ENCODE measurements at regions not wholly inside any gene's neighbourhood (a gene's known extent, or its start where the extent isn't known, plus 50 kb on each side); places are given as distances from the start of the nearest gene placed in this dataset.
A peak's percentile ranks its signal among the peaks of the same experiment; 100 is the strongest.

GRCh38 chr1:198472997-198473396, 67.5 kb downstream of the ATP6V1G3 start:
- H3K27ac Mint-ChIP-seq (ENCODE audit: unreplicated experiment), result no peak overlapping the region
- H3K36me3 Mint-ChIP-seq (ENCODE audit: unreplicated experiment), result no peaks in the 10 kb centered on the region
- DNase-seq, result no peak
- H3K4me1 Mint-ChIP-seq (ENCODE audit: low read depth, unreplicated experiment), result no peaks in the 10 kb centered on the region
- H3K4me3 Mint-ChIP-seq (ENCODE audit: unreplicated experiment), result no peak overlapping the region
- TF ChIP-seq CTCF (IDR thresholded peaks at IDR 0.05; ENCODE audit: partially characterized antibody, unreplicated experiment), result no peak
- no peaks in the 10 kb centered on the region for H3K27me3 Mint-ChIP-seq (ENCODE audit: unreplicated experiment)
- H3K9me3 Mint-ChIP-seq (ENCODE audit: unreplicated experiment), result no peaks in the 10 kb centered on the region

- H3K9me3 Mint-ChIP-seq (ENCODE audit: unreplicated experiment), result no peaks in the 10 kb centered on the region
- DNase-seq, result no peak
- H3K27me3 Mint-ChIP-seq (ENCODE audit: unreplicated experiment), result no peaks in the 10 kb centered on the region
- no peaks in the 10 kb centered on the region for H3K4me1 Mint-ChIP-seq (ENCODE audit: low read depth, unreplicated experiment)
- no peak for TF ChIP-seq CTCF (IDR thresholded peaks at IDR 0.05; ENCODE audit: partially characterized antibody, unreplicated experiment)
- H3K36me3 Mint-ChIP-seq (ENCODE audit: unreplicated experiment), result no peaks in the 10 kb centered on the region
- H3K4me3 Mint-ChIP-seq (ENCODE audit: unreplicated experiment), result no peak overlapping the region
- H3K27ac Mint-ChIP-seq (ENCODE audit: unreplicated experiment), result no peak overlapping the region
These were observed 68.4 kb downstream of the ATP6V1G3 start for GRCh38 chr1:198472119-198472518.

- no peaks in the 10 kb centered on the region for H3K36me3 Mint-ChIP-seq (ENCODE audit: unreplicated experiment)
- H3K9me3 Mint-ChIP-seq (ENCODE audit: unreplicated experiment), result no peaks in the 10 kb centered on the region
- DNase-seq, result no peak
- TF ChIP-seq CTCF (IDR thresholded peaks at IDR 0.05; ENCODE audit: partially characterized antibody, unreplicated experiment), result no peak
- no peak overlapping the region for H3K4me3 Mint-ChIP-seq (ENCODE audit: unreplicated experiment)
- peaks cover 2% of the 10 kb centered on the region for H3K4me1 Mint-ChIP-seq (ENCODE audit: low read depth, unreplicated experiment)
- no peaks in the 10 kb centered on the region for H3K27me3 Mint-ChIP-seq (ENCODE audit: unreplicated experiment)
- no peak overlapping the region for H3K27ac Mint-ChIP-seq (ENCODE audit: unreplicated experiment)
These were observed 72.6 kb downstream of the ATP6V1G3 start for GRCh38 chr1:198467907-198468306.

GRCh38 chr1:198467342-198467741, 73.1 kb downstream of the ATP6V1G3 start:
- TF ChIP-seq CTCF (IDR thresholded peaks at IDR 0.05; ENCODE audit: partially characterized antibody, unreplicated experiment), result no peak

GRCh38 chr1:198465201-198466144, 75.0 kb downstream of the ATP6V1G3 start:
- no peak for DNase-seq
- H3K9me3 Mint-ChIP-seq (ENCODE audit: unreplicated experiment), result no peaks in the 10 kb centered on the region
- H3K4me1 Mint-ChIP-seq (ENCODE audit: low read depth, unreplicated experiment), result peaks cover 2% of the 10 kb centered on the region
- no peak overlapping the region for H3K27ac Mint-ChIP-seq (ENCODE audit: unreplicated experiment)
- no peaks in the 10 kb centered on the region for H3K36me3 Mint-ChIP-seq (ENCODE audit: unreplicated experiment)
- H3K27me3 Mint-ChIP-seq (ENCODE audit: unreplicated experiment), result no peaks in the 10 kb centered on the region
- TF ChIP-seq CTCF (IDR thresholded peaks at IDR 0.05; ENCODE audit: partially characterized antibody, unreplicated experiment), result peak; percentile 72
- no peak overlapping the region for H3K4me3 Mint-ChIP-seq (ENCODE audit: unreplicated experiment)

More at GRCh38 chr1:198467342-198467741, 73.1 kb downstream of the ATP6V1G3 start:
- H3K4me1 Mint-ChIP-seq (ENCODE audit: low read depth, unreplicated experiment), result peaks cover 2% of the 10 kb centered on the region
- no peak overlapping the region for H3K27ac Mint-ChIP-seq (ENCODE audit: unreplicated experiment)
- no peaks in the 10 kb centered on the region for H3K36me3 Mint-ChIP-seq (ENCODE audit: unreplicated experiment)
- no peaks in the 10 kb centered on the region for H3K9me3 Mint-ChIP-seq (ENCODE audit: unreplicated experiment)
- no peak overlapping the region for H3K4me3 Mint-ChIP-seq (ENCODE audit: unreplicated experiment)
- H3K27me3 Mint-ChIP-seq (ENCODE audit: unreplicated experiment), result no peaks in the 10 kb centered on the region
- DNase-seq, result no peak
